ENCODE measurements at regions not wholly inside any gene's neighbourhood (a gene's known extent, or its start where the extent isn't known, plus 50 kb on each side); places are given as distances from the start of the nearest gene placed in this dataset.

DNA sequence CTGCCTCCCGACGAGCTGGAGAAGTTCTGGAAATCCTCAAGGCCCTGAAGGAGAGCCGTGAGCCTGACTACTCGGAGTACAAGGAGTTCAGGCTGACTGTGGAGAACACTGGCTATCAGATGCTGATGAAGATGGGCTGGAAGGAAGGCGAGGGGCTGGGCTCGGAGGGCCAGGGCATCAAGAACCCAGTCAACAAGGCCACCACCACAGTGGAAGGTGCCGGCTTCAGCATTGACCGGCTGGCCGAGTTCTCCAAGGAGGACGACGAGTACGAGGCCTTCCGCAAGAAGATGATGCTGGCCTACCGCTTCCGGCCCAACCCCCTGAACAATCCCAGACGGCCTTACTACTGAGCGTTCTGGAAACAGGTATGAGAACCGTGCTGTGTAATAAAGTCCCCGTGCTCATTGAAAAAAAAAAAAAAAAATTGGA, 366.1 kb upstream of the ATXN7L3B start:
- TF ChIP-seq, protein P1, sequence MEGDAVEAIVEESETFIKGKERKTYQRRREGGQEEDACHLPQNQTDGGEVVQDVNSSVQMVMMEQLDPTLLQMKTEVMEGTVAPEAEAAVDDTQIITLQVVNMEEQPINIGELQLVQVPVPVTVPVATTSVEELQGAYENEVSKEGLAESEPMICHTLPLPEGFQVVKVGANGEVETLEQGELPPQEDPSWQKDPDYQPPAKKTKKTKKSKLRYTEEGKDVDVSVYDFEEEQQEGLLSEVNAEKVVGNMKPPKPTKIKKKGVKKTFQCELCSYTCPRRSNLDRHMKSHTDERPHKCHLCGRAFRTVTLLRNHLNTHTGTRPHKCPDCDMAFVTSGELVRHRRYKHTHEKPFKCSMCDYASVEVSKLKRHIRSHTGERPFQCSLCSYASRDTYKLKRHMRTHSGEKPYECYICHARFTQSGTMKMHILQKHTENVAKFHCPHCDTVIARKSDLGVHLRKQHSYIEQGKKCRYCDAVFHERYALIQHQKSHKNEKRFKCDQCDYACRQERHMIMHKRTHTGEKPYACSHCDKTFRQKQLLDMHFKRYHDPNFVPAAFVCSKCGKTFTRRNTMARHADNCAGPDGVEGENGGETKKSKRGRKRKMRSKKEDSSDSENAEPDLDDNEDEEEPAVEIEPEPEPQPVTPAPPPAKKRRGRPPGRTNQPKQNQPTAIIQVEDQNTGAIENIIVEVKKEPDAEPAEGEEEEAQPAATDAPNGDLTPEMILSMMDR (IDR thresholded peaks at IDR 0.05) = no peak
- TF ChIP-seq ZFX (IDR thresholded peaks at IDR 0.05; ENCODE audit: borderline replicate concordance) = no peak
